Hematopoietic multipotent progenitor cell (in vitro differentiated cells): ENCODE measurements at regions not wholly inside any gene's neighbourhood (a gene's known extent, or its start where the extent isn't known, plus 50 kb on each side); places are given as distances from the start of the nearest gene placed in this dataset.
"Not testable (repeated sequence)": the region's sequence is repeated elsewhere in the genome, so short reads cannot be mapped to it uniquely, and the experiment has no call there.

ENCODE experiments used
- DNase-seq, 3 donors: peaks; one replicate each; pipeline ENCODE4 v3.0.0-alpha.2; 2011 to 2015; ENCODE audit warnings: low read depth in 2 of 3, low spot score in 2 of 3

DNA sequence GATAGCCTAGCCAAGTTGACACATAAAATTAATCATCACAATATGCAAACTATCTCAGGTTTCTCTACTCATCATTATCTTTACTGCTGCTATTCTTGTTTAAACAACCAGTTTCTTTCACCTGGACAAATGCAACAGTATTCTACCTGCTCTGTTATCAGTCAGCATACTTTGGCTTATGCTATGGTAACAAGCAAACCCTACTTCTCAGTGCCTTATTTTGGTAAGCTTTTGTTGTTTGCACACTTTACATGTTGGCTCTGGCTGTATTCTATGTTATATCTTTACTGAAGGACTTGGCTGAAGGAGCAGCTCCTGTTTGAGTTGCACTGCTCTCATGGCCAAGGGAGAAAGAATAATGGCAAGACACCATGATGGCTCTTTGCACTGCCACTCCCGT lies 463.1 kb downstream of the EPM2A start:
- no peak for DNase-seq

- no peak for DNase-seq
Measured at GRCh38 chr6:145273136-145273535, 462.2 kb downstream of the EPM2A start.

GRCh38 chr6:145274083-145274482 lies 461.2 kb downstream of the EPM2A start:
- no peak for DNase-seq

DNA sequence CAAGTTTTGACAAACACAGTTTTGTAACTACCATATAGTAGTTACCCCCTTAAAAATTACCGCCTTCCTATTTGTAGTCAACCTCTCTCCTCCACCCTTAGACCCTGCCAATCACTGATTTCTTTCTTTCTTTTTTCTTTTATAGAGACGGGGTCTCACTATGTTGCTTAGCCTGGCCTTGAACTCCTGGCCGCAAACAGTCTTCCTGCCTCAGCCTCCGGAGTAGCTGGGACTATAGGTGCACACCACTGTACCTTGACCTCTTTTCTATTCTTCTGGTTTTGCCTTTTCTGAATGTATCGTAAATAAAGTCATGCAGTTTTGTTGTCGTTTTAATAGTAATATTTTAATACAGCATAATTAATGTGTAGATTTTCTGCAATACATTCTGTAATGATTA lies 460.3 kb downstream of the EPM2A start:
- DNase-seq = no peak

DNA sequence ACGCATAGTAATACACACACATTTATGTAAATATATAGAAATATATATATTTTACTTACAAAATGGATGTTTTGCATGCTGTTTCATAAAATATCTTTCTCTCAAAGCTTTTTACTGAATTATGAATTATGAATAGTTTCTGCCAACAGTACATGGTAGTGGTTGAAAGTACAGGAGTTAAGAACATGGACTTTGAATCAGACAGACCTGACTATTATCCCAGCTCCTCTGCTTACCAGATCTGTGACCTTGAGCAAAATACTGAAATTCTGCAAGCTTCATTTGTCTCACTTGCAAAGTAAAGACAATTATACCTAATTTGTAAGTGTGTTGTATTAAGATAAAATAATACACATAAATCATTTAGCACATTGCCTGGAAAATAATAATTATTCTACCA lies 459.5 kb downstream of the EPM2A start:
- no peak for DNase-seq

DNA sequence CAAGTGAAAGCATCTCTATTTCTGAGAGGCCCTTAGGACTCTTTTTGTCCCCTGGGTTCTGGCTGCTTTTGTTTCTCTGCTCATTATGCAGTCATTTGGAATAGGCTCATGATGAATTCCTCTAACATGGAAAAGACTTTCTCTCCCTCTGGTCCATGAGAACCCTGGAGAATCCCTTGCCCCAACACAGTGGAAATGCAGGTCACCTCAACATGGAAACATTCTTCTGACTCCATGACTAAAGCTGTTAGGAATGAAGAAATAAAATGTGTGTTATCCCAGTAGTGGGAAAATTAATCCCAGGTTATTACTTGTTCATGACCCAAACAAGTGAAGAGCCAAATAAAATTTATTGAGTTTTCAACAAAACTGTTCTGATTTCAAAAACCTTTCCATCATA lies 458.6 kb downstream of the EPM2A start:
- DNase-seq = no peak

DNA sequence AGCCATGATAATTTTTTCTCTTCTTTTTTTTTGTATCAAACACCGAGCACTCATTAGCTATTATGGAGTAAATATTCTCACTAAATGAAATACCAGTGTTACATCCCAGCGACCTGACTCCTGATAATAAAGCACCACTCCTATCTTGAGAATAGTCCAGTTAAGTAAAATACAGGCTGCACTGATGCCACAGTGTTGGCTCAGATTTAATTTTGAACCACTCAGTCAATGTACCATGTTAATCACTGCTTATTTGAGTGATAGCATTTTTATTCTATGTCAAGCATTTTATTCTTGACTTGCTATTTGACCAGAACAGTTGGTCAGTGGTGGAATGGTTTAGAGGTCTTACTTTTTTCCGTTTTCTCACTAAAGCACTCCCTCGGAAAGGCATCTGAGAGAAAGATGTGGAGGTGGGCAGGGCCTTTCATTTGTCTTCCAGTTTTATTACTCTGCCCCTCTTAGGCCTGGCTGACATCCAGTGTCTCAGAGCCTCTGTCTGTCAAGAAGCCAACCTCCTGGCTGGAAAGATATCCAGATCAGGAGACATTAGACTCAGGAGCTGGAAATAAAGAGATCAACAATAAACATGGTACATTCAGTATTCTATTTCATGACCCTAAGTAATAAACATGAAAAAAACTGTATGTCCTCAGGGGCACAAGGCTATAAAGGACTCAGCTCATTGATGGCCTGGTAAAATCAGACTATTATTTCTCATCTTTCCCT lies 457.8 kb downstream of the EPM2A start:
- no peak for DNase-seq

GRCh38 chr6:145278163-145278807 lies 457.0 kb downstream of the EPM2A start:
- no peak for DNase-seq

GRCh38 chr6:145279551-145279950 lies 455.8 kb downstream of the EPM2A start:
- no peak for DNase-seq

DNA sequence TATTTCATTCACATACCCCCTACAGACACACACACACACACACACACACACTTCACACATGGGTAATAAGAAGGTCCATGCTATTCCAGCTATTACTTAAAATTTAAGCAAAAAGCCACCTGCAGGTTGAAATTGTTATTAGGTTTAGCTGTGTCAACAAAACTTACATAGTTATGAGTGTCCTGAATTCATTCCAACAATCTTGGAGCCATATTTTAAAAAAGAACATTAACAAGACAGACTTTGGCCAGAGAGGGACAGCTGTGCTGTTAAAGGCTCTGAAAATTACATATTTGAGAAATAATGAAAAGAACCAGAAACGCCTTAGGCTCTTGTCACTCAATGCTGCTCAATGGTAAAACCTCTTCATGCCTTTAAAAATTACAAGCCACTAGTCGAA lies 455.3 kb downstream of the EPM2A start:
- DNase-seq = no peak

- DNase-seq = not testable (repeated sequence)
Measured at GRCh38 chr6:145283209-145283608, 452.1 kb downstream of the EPM2A start.

DNA sequence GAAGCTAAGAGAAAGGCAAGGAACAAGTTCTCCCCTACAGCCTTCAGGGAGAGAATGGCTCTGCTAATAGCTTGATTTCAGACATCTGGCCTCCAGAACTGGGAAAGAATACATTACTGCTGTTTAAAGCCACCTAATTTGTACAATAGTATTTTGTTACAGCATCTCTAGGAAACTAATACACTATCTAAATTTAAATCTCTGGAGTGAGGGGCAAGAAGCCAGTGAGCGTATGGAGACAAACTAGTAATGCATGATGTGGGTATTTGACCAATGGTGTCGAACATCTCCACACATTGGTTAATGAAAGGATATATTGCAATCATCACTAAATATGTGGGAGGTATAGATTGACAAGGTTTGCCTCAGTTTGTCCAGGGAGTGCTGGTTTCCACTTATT lies 451.5 kb downstream of the EPM2A start:
- DNase-seq = no peak

GRCh38 chr6:145286916-145287315 lies 448.4 kb downstream of the EPM2A start:
- no peak for DNase-seq

DNA sequence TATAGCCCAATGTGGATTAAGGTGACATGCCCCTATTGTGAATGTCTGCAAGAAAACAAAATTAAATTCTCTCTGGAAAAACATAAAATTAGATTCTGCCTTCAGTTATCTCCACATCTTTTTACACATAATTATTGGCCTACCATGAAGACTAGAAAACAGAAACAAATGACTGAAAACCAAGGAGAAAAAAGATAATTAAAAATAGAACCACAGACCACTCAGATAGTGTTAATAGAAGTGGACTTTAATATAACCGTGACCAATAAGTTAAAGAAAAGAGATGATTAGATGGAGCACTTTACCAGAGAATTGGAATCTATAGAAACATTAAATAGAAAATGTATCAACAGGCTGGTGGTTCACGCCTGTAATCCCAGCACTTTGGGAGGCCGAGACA lies 445.7 kb downstream of the EPM2A start:
- no peak for DNase-seq

- no peak for DNase-seq
Measured at GRCh38 chr6:145290122-145290521, 445.2 kb downstream of the EPM2A start.

DNA sequence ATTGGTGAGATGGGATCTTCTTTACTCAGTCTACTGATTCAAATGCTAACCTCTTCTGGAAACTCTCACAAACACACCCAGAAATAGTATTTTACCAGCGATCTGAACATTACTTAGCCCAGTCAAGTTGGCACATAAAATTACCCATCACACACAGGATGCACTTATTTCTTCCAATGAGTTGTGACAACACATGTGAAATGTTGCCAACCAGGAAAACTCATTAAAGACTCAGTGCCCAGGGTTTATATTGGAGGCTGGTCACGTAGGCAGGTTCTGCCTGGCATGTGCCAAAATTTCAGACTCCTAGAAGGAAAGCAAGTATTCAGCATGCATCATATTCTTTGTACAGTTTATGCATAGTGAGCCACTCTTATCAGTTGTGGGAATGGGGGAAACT lies 443.3 kb downstream of the EPM2A start:
- no peak for DNase-seq

DNA sequence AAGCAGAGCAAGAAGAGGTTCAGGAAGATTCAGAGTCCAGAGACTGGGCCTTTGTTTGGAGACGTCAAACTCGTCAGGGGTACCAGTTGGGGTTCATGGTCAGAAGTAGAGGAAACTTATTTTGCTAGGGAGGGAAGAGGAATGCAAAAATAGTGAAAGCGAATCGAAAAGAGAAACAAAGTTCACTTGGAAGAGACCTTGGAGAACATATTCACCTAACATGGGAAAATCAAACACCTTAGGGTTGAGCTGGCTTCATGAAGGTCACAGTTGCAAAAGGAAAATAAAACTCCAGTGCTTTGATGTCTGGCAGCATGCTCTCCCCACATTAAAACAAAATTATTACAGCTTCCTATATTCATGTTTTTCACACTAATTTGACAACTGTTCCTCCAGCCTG lies 440.4 kb downstream of the EPM2A start:
- no peak for DNase-seq

DNA sequence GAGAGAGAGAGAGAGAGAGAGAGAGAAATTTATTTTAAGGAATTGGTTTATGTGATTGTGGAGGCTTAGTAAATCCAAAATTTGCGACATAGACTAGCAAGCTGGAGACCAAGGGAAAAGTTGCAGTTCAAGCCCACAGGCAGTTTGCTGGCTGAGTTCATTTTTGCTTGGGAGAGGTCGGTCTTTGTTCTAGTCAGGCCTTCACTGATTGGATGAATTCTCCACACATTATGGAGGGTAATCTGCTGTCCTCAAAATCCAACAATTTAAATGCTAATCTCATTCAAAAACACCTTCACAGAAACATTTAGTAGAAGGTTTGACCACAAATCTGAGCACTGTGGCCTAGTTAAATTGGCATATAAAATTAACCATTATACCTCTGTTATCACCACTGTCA lies 439.6 kb downstream of the EPM2A start:
- DNase-seq = no peak

DNA sequence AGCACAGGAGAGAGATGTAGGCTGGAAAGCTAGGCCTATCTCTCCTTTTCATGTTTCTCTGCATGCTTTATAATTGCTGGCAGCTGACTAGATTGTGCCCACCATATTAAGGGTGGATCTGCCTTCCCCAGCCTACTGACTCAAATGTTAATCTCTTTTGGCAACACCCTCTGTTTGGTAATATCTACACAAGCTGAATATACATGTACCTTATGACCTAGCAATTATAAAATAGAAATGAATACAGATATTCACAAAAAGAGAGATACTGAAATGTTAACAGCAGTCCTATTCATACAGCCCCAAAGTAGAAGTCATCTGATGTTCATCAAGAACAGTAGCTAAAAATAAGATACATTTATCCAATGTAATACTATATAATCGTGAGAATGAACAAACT lies 429.6 kb downstream of the EPM2A start:
- no peak for DNase-seq

DNA sequence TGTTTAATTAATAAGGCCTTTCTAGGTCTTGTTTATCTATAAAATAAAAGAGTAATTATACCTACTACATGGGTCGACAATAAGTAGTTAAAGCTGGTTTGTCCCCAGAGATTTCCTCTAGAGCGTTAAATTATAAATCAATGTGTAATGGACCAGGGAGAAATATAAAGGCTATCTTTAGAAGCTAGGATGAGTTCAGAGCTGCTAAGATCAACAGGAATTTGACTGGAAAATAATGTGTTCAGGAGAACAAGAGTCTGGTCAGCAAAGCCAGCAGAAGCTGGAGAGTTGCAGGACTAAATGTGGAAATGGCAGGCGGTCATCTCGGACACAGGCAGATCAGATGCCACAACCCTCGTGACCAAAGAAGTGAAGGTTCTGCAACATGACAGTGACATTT lies 428.8 kb downstream of the EPM2A start:
- no peak for DNase-seq

GRCh38 chr6:145309842-145310535 lies 425.3 kb downstream of the EPM2A start:
- DNase-seq = no peak

DNA sequence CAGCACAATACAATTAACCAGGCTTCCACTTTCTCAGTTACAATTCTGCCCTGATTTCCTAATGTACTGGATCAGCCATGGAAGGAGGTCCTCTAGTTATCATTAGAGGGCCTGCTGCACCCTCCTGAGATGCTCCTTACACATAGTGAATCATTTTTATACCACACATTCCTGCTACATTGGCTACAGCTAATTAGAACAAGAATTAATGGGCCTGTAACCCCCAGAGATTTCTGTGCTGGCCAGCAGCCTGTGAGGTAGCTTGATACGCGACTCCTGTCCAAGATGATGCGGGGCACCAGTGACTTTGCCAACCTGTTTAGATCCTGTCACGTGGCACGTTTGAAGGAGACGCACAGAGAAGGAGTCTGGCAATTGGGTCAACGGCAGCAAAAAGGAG lies 422.8 kb downstream of the EPM2A start:
- DNase-seq = no peak
